Effector CD4-positive, alpha-beta T cell (primary cell): ENCODE measurements at regions not wholly inside any gene's neighbourhood (a gene's known extent, or its start where the extent isn't known, plus 50 kb on each side); places are given as distances from the start of the nearest gene placed in this dataset.
A peak's percentile ranks its signal among the peaks of the same experiment; 100 is the strongest.

Source experiments
- DNase-seq: peaks from one replicate; pipeline ENCODE4 v3.0.0-alpha.2; 2020

DNA sequence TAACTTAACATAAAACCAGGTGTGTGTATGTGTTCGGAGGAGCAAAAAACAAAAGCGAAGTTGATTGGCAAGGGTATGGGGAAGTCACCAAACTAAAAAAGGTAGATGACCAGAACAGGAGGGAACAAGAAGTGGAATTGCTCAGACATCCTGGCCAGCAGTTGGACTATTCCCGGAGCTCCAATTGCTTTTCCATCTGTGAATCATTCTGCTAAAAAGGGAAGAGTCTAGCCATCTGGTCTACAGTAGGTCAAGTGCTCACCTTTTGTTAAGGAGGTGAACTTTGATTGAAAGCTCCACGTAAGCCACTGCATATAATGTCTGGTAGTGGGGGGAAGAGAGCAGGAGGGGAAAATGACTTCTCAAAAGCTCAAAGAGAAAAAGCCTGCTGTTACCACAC is 50.0 kb upstream of the BET1 start:
- no peak for DNase-seq

DNA sequence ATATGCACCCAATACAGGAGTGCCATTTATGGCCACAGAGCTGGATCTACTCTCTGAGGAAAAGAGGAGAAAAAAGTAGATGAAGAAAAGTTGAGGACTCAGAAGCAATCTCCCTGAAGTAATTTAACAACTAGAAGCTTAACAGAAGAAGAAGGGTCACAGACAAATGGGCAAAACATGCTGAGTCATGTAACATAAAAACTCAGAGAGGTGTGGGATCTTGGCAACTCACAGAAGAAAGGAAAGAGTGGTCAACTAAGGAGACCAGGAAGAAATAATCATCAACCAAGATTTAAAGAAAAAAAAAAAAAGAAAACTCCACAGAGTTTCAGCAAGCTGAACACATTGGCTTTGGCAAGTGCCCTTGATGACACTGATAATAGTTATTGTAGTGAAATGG is 51.8 kb upstream of the BET1 start:
- DNase-seq = no peak

DNA sequence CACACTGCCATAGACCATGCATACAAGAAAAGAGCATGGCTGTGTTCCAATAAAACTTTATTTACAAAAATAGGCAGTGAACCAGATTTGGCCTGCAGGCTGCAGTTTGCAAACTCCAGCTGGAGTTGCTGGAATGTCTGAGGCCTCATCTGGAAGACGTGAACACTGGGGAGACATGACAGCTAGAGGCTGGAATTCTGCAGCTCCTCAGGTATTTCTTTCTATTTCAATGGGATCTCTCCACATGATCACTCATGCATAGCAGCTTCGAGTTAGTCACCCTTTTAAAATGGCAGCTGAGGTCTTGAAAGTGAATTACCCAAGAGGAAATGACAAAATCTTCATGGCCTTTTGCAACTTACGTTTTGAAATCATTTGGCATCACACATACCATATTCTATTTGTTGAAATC is 52.6 kb upstream of the BET1 start:
- DNase-seq = no peak

DNA sequence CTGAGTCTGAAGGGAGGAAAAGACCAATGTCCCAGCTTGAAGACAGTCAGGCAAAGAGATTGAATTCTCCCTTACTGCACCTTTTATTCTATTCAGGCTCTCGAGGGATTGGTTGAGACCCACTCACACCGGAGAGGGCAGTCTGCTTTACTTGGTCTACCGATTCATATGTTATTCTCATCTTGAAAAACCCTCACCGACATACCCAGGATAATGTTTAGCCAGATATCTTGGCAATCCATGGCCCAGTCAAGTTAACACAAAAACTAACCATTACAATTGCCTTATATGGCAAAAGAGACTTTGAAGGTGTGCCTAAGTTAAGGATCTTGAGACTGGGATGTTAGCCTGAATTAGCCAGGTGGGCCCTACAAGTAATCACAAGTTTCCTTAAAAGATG is 53.8 kb upstream of the BET1 start:
- no peak for DNase-seq

DNA sequence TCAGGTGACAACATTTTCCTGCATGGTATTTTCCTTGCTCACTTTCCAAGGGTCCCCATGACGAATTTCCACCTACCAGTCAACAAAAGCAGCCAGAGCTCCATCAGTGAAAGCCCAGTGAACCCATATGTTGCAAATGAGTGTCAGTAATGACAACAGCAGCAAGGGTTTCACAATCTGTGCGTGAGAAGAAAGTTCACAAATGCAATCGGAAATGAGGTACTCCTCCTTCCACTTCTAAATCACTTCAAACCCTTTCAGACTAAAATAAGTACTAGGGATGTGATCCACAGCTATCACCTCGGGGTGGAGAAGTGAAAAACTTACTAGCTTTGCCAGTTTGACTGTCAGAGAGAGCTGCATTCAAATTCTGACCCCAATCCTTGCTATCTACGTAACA is 55.6 kb upstream of the BET1 start:
- DNase-seq = no peak

DNA sequence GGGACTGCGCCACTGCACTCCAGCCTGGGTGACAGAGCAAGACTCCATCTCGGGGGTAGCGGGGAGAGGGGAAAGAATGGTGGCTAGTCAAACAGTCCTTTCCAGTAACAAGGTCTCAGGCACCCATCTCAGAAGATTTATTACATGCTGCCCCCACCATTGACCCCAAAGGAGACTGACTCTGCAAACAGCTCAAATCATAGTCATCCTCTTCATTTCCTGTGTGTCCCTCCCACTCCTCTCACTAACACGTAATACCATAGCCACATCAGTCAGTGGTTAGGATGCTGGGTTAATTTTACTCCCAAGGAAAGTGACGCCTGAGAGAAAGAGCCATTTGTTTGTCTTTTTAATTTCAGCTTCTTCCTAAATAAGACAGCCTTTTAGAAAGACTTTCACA is 56.6 kb upstream of the BET1 start:
- no peak for DNase-seq

DNA sequence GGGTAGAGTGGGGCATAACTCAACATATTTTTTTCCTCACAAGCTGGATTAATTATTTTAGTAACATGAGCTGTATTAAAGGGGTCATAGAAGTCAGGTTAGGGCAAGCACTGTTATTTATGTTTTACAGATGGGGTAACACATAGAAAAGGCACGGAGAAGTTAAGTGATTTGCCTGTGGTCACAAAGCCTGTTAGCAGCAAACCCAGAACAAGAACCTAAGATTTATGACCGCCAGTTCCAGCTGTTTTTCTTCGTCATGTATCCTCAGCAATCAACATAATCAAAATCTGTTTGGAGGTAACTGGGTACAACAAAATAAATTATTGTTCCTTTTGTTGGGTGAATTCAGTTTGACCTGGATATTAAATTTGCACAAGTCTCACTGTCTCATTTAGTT is 57.2 kb upstream of the BET1 start:
- no peak for DNase-seq

DNA sequence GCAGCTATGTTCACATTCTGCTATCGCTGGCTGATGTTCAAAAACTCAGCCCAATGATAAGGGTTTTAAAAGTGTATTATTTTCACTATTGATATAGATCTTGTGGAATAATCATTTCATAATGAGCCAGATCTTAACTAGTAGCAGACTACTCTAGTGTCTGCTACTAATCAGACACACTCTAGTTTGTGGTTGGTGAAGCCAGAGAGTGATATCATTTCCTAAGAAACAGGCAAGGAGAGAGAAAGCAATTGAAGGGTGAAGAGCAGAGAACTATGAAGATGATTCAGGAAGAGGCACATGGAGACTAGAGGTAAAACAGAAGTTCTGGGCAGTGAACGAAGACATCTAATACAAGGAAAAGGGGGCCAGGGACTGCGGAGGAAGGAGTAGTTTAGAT is 58.2 kb upstream of the BET1 start:
- no peak for DNase-seq

DNA sequence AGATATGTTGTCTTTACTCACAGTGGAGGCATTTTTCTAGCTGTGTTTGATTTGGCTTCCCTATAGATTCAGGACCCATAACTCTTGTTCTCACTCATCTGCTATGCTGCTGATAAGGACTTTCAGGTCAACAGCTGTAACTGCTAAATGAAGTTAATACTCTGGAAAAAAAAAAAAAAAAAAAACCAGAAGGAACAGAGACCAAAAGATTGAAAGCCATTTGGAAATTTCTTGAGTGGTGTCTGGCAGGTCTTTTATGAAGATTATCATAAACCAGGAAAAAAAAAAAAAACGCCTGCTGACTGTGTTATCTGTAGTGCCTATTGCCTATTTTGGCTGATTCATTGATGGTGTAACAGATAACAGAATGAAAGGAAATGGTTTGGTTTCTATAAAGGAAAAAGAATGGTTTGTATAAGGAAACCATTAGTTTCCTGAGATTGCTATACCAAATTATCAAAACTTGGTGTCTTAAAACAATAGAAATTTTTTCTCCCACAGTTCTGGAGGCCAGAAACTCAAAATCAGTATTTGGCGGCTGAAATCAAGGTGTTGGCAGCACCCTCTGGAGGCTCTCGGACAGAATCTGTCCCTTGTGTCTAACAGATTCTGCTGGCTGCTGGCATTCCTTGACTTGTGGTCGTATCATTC is 60.5 kb upstream of the BET1 start:
- DNase-seq = no peak

DNA sequence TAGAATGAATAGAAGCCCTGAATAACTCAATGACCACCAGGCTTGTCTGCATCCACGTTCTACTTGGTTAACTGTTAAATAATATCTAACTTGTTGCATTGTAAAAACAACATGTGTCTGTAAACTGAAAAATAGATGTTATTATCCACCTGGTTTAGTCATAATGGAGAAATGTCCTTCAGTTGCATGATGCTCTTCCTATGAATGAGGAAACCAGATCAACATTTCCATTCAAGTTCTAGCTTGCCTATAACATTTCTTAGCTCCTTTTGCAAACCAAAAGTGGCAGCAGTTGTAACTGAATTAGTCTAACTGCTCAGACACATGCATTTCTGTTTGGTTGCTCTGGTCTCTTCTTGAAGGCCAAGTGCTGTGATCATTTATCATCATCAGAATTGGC is 62.9 kb upstream of the BET1 start:
- no peak for DNase-seq

DNA sequence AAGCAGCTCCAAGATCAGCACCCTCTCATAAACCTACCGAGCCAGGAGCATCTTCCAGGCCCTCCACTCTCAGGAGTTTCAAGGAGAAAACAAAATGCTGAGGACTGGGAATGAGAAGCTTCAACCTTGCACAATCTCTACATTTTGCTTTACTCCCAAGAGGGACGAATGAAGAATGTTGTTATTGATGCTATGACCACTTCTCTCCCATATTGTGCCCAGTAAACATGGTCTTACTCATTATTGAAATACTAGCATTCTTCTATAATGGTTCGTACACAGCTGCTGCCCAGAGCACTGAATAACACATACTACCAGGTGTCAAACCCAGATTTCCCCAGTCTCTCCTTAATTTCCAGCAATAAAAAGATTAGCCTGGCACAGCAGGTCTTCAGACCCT is 63.4 kb upstream of the BET1 start:
- DNase-seq = no peak

DNA sequence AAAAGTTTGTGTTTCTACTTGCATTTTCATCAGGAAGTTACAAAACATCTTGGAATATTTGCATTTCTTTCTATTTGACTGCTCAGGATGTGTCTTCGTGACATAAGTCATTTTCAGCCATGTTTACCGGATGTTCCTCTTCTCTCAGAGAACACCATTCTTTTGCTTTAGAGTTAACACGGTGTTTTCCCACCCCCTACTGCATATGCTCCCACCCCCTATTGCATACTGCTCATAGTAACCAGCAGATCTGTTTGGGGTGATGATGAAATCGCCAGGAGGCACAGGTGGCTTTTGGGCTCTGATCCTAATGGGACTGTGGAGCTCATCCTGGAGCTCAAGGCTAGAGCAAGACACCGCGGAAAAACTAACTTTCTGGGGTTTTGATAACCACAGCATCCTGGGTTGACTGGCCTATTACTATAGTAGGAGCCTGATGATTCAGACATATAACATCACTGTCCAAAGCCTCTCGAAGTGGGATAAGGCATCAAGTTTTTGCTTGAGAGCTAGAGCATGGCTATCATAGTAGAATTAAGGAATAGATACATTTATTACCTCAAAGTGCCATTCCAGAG is 65.1 kb upstream of the BET1 start:
- no peak for DNase-seq

DNA sequence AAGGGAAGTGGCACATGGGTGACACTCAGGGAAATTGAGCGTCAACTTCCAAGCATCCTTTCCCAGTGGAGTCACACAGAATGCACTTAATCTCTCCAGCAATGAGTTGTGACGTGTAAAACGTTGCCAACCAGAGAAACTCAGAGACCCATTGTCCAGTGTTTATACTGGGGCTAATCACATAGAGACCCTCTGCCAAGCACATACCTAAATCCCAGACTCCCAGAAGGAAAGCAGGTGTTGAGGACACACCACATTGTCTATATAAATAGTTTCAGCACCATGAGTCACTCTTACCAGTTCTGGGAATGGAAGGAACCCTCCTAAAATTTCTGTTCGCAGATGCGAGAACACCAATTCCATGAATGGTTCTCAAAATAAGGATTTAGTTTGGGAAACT is 76.4 kb upstream of the BET1 start:
- DNase-seq = no peak

DNA sequence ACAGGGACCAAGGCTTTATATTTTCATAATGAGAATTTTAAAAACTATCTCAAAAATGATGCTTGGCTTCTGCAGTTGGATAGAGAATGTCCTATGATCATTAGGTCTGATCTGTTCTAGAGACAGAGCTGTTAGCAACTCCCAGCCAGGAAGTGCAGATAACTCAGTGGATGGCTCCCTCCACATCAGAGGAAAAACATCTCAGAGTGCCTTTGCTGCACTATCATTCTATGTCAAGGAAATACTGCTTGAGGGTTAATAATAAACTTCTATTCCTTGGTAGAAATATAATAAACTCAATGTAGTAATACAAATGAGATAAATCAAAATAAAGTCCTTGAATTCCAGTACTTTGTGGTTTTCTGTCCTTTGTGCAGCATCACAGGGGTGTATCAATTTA is 78.0 kb upstream of the BET1 start:
- no peak for DNase-seq

DNA sequence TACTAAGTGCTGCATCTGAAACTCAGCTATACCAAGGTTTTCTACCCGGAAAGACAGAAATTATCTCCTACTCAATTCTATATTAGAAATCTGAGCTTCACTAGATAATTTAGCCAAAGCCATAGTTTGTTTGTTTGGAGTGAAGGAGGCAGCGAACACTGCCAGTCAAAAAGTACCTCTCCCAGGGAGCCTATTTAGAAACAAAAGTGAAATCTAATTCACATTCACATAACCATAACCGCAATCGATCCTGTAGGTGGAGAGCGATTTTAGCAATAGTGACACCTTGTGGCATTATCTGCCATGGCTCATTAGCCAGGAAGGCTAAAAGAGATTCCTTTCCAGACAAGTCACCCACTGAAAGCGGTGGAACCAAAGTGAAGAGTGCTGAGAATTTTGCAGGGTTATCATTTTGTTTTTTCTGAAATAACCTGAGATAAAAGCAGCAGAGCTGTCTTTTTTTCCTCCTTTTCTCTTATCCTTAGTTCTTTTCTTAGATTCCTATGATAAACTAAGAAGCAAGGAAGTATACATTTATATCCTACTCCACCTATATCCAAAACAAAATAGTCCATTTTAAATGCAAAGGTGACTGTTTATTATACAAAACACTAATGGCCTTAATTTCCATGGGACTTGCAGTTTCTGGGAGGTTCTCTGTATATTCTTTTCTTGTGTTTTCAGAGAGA is 83.7 kb upstream of the BET1 start:
- peak; percentile 15 for DNase-seq

DNA sequence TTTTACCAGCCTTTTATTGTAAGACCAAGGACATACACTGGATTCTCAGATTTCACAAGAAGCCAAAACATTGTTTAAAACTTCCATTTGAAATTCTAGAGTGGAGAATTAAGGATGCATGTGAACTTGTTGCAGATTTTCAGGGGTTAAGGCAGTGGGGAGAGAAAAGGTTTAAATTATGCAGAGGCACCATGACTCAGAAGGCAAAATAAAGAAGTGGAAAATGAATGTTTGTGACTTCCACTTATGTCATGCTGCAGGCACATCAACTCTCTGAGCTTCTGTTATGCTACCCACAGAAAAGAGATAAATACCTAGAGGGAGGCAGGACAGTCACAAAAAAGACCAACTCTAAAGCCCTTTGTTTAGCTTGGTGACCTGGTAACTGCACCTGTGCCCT is 84.4 kb upstream of the BET1 start:
- DNase-seq = no peak

DNA sequence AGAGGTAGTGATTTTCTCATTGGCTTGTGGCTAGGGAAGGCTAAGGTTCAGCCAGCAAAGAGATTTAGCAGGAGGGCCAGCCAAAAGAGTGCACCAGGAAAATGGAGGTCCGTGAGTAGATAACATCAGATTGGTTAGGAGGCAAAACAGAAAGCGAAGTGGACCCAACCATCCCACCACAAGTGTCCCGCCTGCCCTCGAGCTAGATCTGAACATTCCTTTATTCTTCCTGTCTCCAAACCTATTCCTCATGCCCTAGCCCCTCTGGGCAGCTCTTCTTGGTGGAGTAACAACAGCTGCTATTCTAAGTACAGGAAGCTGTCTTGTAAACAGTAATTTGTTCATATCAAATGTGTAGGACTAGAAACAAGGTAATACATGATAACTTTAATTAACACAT is 85.7 kb upstream of the BET1 start:
- DNase-seq = no peak

DNA sequence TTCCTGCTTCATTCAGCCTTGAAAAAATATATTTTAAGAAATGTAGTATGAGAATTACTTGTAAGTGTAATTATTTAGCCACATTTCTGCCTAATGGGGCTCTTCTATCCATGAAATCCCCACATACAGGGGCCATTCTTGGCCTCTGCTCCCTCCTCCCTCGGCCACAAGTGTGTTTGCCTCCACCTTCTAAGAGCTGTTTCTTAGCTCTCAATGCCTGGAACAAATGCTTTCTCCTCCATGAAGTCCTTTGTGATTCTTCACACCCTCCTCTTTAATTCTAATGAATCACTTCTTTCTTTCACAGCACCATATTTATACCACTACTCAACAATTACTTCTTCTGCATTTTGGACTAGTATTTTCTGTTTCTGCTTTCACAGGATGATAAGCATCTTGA is 88.8 kb upstream of the BET1 start:
- no peak for DNase-seq

DNA sequence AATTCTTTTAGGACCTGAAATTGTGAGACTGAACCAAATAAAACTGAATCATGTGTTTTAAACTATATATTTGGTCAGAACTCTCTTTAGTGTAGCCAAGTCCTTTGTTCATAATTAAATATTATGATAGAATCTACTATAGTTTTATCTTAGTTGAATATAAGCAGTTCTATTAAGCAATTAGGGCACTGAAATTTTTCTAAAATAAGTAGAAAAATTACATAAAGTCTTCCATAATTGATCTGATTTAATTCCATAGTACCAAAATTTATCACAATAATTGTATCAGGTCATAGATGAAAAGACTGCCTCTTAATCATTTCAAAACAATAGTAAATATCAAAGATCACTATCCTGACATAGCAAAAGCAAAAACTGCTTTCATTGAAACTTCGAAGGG is 90.1 kb upstream of the BET1 start:
- DNase-seq = no peak

DNA sequence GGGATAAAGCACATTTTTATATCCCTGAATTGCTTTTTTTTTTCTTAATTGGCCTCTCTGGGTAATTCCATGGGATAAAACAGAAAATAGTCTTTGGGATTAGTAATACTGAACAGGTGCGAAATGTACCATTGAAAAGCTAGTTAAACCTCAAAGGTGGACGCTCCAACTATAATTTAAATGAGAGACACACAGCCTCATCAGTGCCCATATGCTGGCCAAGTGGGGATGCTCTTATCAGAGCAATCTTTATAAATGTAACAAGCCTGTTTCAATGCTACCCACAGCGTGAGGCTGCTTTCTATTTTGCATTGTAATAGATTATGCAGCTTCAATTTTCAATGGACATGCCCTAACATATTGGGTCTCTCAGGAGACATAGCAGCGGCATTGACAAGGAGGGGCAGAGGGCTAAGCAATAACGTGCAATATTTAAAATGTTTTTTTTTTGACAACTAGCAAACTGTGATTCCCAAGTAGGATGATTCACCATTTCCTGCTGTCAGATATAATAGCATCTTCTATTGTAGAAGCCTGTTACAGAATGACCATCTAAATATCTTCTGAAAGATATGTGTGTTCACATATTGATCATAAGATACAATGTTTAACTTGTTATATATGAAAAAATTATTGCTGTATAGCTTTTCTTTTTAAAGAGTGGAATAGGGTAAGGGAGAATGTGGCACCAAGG is 91.3 kb upstream of the BET1 start:
- no peak for DNase-seq

DNA sequence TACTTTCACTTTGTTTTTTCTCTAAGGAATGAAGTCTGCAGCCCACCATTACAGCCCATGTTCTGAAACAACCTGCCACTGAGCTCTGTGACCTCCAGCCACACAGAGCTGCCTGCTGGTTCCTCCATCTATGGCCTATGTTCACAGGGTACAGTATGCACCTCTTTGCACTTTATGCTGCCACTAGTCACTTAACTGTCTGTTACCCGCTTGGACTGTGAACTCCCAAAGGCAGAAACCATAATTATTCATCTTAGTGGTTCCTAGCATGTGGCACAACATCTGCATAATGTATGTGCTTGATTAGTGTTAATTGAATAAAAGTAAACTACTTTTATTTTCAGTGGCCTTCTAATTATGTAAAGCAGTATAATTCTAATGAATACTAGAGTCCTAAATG is 95.5 kb upstream of the BET1 start:
- DNase-seq = no peak

DNA sequence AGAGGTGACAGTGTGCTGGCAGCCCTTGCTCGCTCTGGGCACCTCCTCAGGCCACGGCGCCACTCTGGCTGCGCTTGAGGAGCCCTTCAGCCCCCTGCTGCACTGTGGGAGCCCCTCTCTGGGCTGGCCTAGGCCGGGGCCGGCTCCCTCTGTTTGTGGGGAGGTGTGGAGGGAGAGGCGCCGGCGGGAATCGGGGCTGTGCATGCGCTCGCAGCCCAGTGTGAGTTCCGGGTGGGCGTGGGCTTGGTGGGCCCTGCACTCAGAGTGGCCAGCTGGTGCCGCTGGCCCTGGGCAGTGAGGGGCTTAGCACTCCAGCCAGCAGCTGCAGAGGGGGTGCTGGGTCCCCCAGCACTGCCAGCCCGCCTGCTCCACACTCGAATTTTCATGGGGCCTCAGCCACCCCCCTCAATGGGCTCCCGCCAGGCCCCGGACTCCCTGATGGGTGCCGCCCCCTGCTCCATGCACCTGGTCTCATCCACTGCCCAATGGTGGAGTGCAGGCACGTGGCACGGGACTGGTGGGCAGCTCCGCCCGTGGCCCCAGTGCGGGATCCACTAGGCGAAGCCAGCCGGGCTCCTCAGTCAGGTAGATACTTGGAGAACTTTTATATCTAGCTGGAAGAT is 96.7 kb upstream of the BET1 start:
- no peak for DNase-seq

DNA sequence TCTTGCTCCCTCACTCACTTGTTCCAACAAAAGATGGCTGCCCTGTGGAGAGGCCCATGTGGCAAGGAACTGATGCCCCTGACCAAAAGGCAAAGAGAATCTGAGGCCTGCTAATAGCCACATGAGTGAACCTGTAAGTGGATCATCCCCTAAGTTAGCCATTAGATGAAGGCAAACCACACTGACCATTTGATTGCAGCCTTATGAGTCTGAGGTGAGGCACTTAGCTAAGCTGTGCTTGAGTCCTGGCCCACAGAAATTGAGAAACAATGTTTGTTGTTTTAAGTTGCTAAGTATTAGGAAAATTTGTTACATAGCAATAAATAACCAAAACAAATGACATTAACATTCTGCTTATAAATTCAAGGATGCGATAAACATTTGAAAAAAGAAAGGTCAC is 100.1 kb upstream of the BET1 start:
- DNase-seq = no peak

DNA sequence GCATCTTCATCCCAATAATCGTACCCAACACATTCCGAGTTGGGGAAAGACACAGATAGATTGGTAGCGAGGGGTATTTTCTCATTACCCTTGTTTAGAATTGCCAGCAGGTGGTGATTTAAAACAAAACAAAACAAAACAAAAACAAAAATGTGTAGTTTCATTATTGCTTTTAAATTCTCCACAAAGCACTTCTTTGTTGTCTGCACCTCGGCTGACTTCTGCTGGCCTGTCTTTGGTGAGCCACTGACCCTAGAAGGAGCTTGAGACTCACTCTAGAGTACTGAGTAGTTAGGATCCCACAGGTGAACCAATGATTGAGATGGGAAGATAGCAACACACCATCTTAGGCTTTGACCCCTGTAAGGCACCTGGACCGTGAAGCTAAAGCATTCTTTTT is 105.4 kb upstream of the BET1 start:
- DNase-seq = no peak
